HG03064 (cell line): ENCODE measurements at regions not wholly inside any gene's neighbourhood (a gene's known extent, or its start where the extent isn't known, plus 50 kb on each side); places are given as distances from the start of the nearest gene placed in this dataset.
"Not testable (repeated sequence)": the region's sequence is repeated elsewhere in the genome, so short reads cannot be mapped to it uniquely, and the experiment has no call there.

Source experiments
- ATAC-seq: cut with Tn5 transposase; IDR thresholded peaks from one replicate; pipeline ENCODE4 v1.9.1; 2021; ENCODE audit warnings: low read depth; ENCODE audit not compliant: unreplicated experiment

GRCh38 chr7:32816409-32816948 lies 75.1 kb downstream of the KBTBD2 start:
- ATAC-seq, result not testable (repeated sequence)

DNA sequence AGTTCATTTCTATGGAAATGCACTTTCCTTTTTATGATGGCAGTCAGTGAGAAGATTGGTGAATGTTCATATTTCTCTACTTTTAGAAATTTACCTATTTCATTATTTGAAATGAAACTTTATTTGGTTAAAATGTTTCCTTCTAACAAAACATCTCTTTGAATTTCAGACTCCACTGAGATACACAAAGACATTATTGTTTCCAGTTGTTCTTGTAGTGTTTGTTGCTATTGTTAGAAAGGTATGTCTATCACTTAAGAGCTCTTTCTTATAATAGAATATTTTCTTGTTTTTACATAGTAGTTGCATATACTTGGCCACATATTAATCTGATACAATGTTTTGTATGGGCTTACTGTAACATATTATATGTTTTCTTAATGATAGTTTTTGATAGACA lies 76.8 kb downstream of the KBTBD2 start:
- ATAC-seq, result not testable (repeated sequence)

DNA sequence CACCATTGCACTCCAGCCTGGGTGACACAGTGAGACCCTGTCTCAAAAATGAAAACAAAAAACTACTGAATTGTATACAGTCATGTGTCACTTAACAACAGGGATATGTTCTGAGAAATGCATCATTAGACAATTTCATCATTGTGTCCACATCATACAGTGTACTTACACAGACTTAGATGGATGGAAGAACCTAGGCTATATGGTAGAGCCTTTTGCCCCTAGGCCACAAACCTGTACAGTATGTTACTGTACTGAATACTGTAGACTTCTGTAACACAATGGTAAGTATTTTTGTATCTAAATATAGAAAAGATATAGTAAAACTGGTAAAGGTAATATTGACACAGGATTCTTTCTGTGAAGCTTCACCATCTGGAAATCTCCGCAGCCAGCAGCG lies 81.7 kb downstream of the KBTBD2 start:
- no peak for ATAC-seq

GRCh38 chr7:32809347-32809746 lies 82.2 kb downstream of the KBTBD2 start:
- ATAC-seq, result no peak

GRCh38 chr7:32803406-32804141 lies 88.0 kb downstream of the KBTBD2 start:
- no peak for ATAC-seq

DNA sequence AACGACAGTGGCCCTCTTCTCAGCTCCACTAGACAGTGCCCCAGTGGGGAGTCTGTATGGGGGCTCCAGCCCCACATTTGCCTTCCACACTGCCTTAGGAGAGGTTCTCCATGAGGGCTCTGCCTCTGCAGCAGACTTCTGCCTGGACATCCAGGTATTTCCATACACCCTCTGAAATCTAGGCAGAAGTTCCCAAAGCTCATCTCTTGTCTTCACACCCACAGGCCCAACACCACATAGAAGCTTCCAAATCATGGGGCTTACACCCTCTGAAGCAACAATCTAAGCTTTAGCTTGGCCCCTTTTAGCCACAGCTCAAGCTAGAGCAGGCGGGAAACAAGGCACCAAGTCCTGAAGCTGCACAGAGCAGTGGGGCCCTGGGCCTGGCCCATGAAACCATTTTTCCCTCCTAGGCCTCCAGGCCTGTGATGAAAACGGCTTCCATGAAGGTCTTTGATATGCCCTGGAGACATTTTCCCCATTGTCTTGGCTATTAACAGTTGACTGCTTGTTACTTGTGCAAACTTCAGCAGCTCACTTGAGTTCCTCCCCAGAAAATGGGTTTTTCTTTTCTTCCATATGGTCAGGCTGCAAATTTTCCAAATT lies 89.2 kb downstream of the KBTBD2 start:
- no peak for ATAC-seq

- ATAC-seq, result not testable (repeated sequence)
Measured at GRCh38 chr7:32793053-32793452, 98.5 kb downstream of the KBTBD2 start.

- ATAC-seq, result not testable (repeated sequence)
Measured at GRCh38 chr7:32790766-32791430, 100.7 kb downstream of the KBTBD2 start.

DNA sequence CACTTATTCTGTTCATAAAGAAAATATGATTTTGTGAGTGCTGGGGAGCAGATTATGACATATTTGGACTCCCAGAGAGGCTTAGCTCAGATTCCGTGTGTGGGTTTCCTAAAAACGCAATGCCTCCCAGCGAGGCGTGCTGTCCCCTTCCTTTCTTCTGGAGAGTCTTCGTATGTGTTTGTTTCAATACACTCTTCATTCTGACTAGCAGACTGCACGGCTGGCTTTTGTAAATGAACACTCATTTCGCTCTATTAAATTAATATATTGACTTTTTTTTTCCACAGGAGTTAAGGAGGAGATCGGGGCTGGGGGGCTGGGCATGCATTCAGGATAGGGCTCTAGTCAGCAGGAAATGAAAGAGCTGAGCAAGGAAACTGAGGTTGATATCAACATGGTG lies 102.3 kb downstream of the KBTBD2 start:
- not testable (repeated sequence) for ATAC-seq

- not testable (repeated sequence) for ATAC-seq
Measured at GRCh38 chr7:32788174-32788573, 103.4 kb downstream of the KBTBD2 start.

- not testable (repeated sequence) for ATAC-seq
Measured at GRCh38 chr7:32785365-32785944, 106.1 kb downstream of the KBTBD2 start.

DNA sequence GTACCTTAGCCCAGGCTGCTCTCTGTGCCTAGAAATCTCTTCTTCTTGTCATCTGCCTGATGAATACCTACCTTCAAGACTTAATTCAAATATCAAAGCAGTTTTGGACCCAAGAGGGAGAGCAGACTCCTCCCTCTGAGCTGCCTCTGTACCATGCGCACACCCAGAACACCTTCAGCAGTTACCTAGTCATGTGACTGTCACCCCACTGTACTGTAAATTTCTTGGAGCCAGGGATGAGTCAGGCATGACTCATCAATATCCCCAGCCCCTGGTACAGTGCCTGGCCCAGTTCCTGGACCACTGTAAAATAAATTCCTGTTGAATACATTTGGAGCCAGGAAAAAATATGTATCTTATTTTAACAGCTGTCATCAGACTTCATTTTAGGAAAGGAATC lies 111.7 kb downstream of the KBTBD2 start:
- ATAC-seq, result not testable (repeated sequence)

DNA sequence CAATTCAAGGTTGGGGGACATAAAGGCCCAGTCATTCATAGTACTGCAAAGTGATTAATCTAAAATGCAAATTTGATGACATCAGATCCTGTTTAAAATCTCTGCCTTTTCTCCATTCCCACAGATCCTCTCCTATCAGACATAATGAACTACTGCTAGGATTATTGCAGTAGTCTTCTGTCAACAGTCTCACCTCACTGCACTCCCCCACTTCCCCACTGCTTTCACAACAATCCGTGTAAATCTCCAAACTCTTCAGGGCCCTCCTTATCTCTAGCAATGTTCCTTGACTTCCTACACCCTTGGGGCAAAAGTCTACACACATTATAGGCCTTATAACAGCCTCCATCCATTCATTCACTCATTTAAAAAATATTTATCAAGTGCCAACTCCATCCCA lies 112.4 kb downstream of the KBTBD2 start:
- no peak for ATAC-seq

DNA sequence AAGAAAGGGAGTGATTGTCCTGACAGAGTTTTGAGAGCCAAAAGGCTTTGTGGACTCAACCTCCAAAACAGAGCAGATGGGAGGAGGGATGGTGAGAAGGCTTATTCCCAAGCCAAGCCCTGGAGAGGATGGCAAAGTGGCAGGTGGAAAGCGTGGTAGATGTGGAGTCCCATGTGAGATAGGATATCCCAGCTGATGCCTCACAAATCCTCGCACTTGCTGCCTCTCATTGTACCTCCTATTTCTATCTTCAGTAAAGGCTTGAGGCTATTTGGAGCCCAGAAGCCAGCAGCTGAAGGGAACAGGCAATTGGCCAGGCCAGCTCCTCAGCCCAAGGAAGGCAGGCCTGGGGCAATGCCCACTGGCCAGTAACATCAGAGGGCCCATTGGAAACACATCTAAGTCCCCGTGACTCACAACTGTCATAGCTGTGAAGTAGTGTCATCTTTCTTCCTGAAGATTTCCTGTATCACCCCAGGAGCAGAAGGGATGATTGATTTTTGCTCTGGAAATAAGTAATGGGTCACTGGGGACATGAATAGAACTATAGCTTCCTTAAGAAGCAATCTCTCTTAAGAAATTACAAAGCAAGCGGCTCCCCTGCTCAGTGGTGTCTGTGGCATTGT lies 114.4 kb downstream of the KBTBD2 start:
- not testable (repeated sequence) for ATAC-seq

GRCh38 chr7:32776318-32776717 lies 115.2 kb downstream of the KBTBD2 start:
- not testable (repeated sequence) for ATAC-seq

DNA sequence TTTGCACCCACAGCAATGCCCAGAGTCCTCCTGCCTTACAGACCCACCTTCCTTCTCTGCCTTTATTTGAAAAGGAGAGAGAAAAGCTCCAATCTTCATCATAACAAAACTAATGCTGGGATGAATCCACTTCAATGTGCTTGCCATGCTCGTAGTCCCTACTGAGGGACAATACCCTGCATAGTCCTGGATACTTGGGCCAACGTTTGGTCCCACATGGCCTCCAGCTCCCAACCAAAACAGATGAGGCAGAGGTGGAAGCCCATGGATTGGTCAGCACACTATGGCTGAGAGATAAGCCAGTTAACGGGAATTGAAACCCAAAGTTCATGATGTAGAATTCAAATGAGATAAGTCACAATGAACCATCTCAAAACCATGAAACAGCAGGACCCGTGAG lies 115.8 kb downstream of the KBTBD2 start:
- not testable (repeated sequence) for ATAC-seq

DNA sequence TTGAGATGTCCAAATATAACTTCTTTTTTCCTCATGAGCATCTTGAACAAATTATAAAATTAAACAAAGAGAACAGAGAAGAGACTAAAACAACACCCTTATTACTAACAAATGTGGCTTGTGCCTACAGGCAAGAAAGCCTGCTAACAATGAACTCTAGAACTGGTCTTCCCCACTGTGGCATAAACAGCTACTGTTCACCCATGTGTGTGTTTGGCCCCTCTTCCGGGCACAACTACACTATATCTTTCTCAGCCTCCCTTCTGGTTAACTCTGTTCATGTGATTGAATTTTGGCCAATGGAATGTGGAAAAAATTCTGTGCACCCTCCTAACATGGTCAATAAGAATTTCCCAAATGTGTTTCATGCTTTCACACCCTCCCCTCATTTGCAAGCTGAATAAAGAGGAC lies 117.0 kb downstream of the KBTBD2 start:
- no peak for ATAC-seq

GRCh38 chr7:32768866-32769510 lies 122.6 kb downstream of the KBTBD2 start:
- not testable (repeated sequence) for ATAC-seq

DNA sequence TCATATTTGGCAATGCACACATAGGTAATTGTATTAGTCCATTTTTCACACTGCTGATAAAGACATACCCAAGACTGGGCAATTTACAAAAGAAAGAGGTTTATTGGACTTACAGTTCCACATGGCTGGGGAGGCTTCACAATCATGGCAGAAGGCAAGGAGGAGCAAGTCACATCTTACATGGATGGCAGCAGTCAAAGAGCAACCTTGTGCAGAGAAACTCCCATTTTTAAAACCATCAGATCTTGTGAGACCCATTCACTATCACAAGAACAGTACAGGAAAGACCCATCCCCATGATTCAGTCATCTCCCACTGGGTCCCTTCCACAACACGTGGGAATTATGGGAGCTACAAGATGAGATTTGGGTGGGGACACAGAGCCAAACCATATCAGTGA lies 123.2 kb downstream of the KBTBD2 start:
- not testable (repeated sequence) for ATAC-seq

GRCh38 chr7:32765649-32766251 lies 125.8 kb downstream of the KBTBD2 start:
- not testable (repeated sequence) for ATAC-seq
